NCI-H2081 treated with DMSO at 0.1 percent for 48 hours (cell line): ENCODE measurements at regions not wholly inside any gene's neighbourhood (a gene's known extent, or its start where the extent isn't known, plus 50 kb on each side); places are given as distances from the start of the nearest gene placed in this dataset.
"Not testable (repeated sequence)": the region's sequence is repeated elsewhere in the genome, so short reads cannot be mapped to it uniquely, and the experiment has no call there.

Source experiments
- DNase-seq: peaks from one replicate; lab custom pipeline; 2025; lab: John Stamatoyannopoulos, UW

- DNase-seq = no peak
Observed at GRCh38 chr13:74730556-74731331, 596.5 kb upstream of the KLF12 start.

GRCh38 chr13:74726206-74726605 is 592.0 kb upstream of the KLF12 start:
- DNase-seq = no peak

- not testable (repeated sequence) for DNase-seq
Observed at GRCh38 chr13:74718232-74718842, 584.1 kb upstream of the KLF12 start.

GRCh38 chr13:74715718-74716117 is 581.5 kb upstream of the KLF12 start:
- no peak for DNase-seq

GRCh38 chr13:74710006-74710405 is 575.8 kb upstream of the KLF12 start:
- no peak for DNase-seq

GRCh38 chr13:74709226-74709625 is 575.0 kb upstream of the KLF12 start:
- DNase-seq = no peak

GRCh38 chr13:74708629-74709028 is 574.4 kb upstream of the KLF12 start:
- DNase-seq = no peak

- DNase-seq = no peak
Observed at GRCh38 chr13:74707291-74707690, 573.1 kb upstream of the KLF12 start.

GRCh38 chr13:74706801-74707200 is 572.6 kb upstream of the KLF12 start:
- no peak for DNase-seq

- no peak for DNase-seq
Observed at GRCh38 chr13:74705438-74705837, 571.2 kb upstream of the KLF12 start.

- DNase-seq = no peak
Observed at GRCh38 chr13:74703855-74704387, 569.7 kb upstream of the KLF12 start.

- no peak for DNase-seq
Observed at GRCh38 chr13:74696148-74696922, 562.1 kb upstream of the KLF12 start.

- DNase-seq = no peak
Observed at GRCh38 chr13:74695021-74695800, 561.0 kb upstream of the KLF12 start.

- DNase-seq = no peak
Observed at GRCh38 chr13:74687442-74688182, 553.4 kb upstream of the KLF12 start.

- no peak for DNase-seq
Observed at GRCh38 chr13:74683411-74683810, 549.2 kb upstream of the KLF12 start.

- no peak for DNase-seq
Observed at GRCh38 chr13:74682746-74683145, 548.5 kb upstream of the KLF12 start.

GRCh38 chr13:74681891-74682290 is 547.7 kb upstream of the KLF12 start:
- no peak for DNase-seq

GRCh38 chr13:74678308-74678965 is 544.2 kb upstream of the KLF12 start:
- no peak for DNase-seq

GRCh38 chr13:74675972-74676371 is 541.8 kb upstream of the KLF12 start:
- no peak for DNase-seq

- DNase-seq = no peak
Observed at GRCh38 chr13:74675182-74675581, 541.0 kb upstream of the KLF12 start.

GRCh38 chr13:74674720-74675119 is 540.5 kb upstream of the KLF12 start:
- no peak for DNase-seq
